Adrenal gland (tissue), 5 donors: ENCODE measurements at regions not wholly inside any gene's neighbourhood (a gene's known extent, or its start where the extent isn't known, plus 50 kb on each side); places are given as distances from the start of the nearest gene placed in this dataset.

Source experiments
- CTCF ChIP-seq, 6 experiments: fragments of 450-650 bp in 4 of 6; fragments of 200-600 bp in 2 of 6; sonication (generic) in 1 of 6; IDR thresholded peaks; 1 replicate in 5 of 6; 2 replicates in 1 of 6; pipeline versions ENCODE4 v1.5.1 to v1.8.0; 2016 to 2021; ENCODE audit warnings: antibody characterized with exemption in 6 of 6, mild to moderate bottlenecking in 2 of 6, moderate library complexity in 1 of 6
- POLR2A ChIP-seq, 2 donors: fragments of 450-650 bp; IDR thresholded peaks; one replicate each; pipeline ENCODE4 v1.6.1; 2017; ENCODE audit warnings: antibody characterized with exemption in 2 of 2, mild to moderate bottlenecking in 2 of 2, moderate library complexity in 1 of 2
- donor health status: DM: no; HTN: no; CAD: no.

- no peak for TF ChIP-seq POLR2A (IDR thresholded peaks at IDR 0.05)
- TF ChIP-seq CTCF (IDR thresholded peaks at IDR 0.05), result no peak
Observed at GRCh38 chr14:42475289-42475688, 868.6 kb downstream of the LRFN5 start.
